Kidney (tissue), 13 donors: ENCODE measurements at regions not wholly inside any gene's neighbourhood (a gene's known extent, or its start where the extent isn't known, plus 50 kb on each side); places are given as distances from the start of the nearest gene placed in this dataset.

Source experiments
- DNase-seq, 5 donors: peaks; one replicate each; pipeline ENCODE4 v3.0.0-alpha.2; 2013 to 2020
- FAIRE-seq: peaks from 2 replicates; lab custom pipeline; 2012; peaks lifted over from hg19 to GRCh38; lab: Jason Lieb, UNC
- H3K27ac ChIP-seq, 2 donors: one replicate each; pipeline ENCODE4 v1.7.0; 2013; ENCODE audit warnings: low read depth in 2 of 2, low read length in 2 of 2, inconsistent platforms in 1 of 2
- H3K27me3 ChIP-seq: one replicate; pipeline ENCODE4 v1.7.1; 2013; ENCODE audit warnings: low read length, inconsistent platforms; ENCODE audit not compliant: control insufficient read depth, insufficient read depth
- H3K36me3 ChIP-seq, 3 donors: one replicate each; pipeline versions ENCODE4 v1.7.0 to v1.7.1; 2013; ENCODE audit warnings: low read length in 3 of 3, control low read depth in 1 of 3, inconsistent platforms in 1 of 3; ENCODE audit not compliant: insufficient read depth in 3 of 3, control insufficient read depth in 2 of 3
- H3K4me1 ChIP-seq, 3 donors: one replicate each; pipeline versions ENCODE4 v1.7.0 to v1.7.1; 2013; ENCODE audit warnings: low read length in 3 of 3, inconsistent platforms in 1 of 3, low read depth in 1 of 3; ENCODE audit not compliant: control insufficient read depth in 2 of 3, insufficient read depth in 2 of 3
- H3K4me3 ChIP-seq, 3 donors: one replicate each; pipeline versions ENCODE4 v1.7.0 to v1.8.1; 2013; ENCODE audit warnings: low read length in 3 of 3, control low read depth in 1 of 3, inconsistent platforms in 1 of 3
- H3K9ac ChIP-seq, 3 donors: one replicate each; pipeline versions ENCODE4 v1.7.0 to v1.7.1; 2013; ENCODE audit warnings: low read length in 3 of 3, control low read depth in 1 of 3, inconsistent platforms in 1 of 3
- H3K9me3 ChIP-seq, 3 donors: one replicate each; pipeline versions ENCODE4 v1.7.0 to v1.7.1; 2013; ENCODE audit warnings: low read length in 3 of 3, control low read depth in 1 of 3, inconsistent platforms in 1 of 3; ENCODE audit not compliant: control insufficient read depth in 2 of 3, insufficient read depth in 1 of 3
- CTCF ChIP-seq: IDR thresholded peaks from 3 replicates; pipeline ENCODE4 v1.5.1; 2012; ENCODE audit warnings: mild to moderate bottlenecking, moderate library complexity, borderline replicate concordance; ENCODE audit not compliant: insufficient read depth; ENCODE audit errors: extremely low read depth
- intact Hi-C: fragments of 100-400 bp; cut with DNase I; formaldehyde crosslinking; loops from one replicate; pipeline ENCODE4 v1.11.1; 2022
- donor health status: control.
- donor health status: control.
- donor health status: control.
- donor health status: control.
- donor health status: control.
- donor health status: DM: yes; HTN: yes; CAD: no.
- donor health status: Normal renal cell carcinoma (clear cell type).

- DNase-seq: no peak
- H3K4me1 ChIP-seq: peaks cover 0 to 4% (median 3%) of the 10 kb centered on the region in 3 donors
- H3K9ac ChIP-seq: no peak overlapping the region
- no peak for FAIRE-seq
- H3K27me3 ChIP-seq: no peaks in the 10 kb centered on the region
- no peak overlapping the region for H3K27ac ChIP-seq
- intact Hi-C loops: no loop called here
- H3K36me3 ChIP-seq: no peaks in the 10 kb centered on the region
- H3K9me3 ChIP-seq: no peaks in the 10 kb centered on the region
- no peak overlapping the region for H3K4me3 ChIP-seq
- TF ChIP-seq CTCF: no peak
These were observed 58.9 kb upstream of the NCOA1 start for GRCh38 chr2:24432121-24432520.

GRCh38 chr2:24429197-24430074, 61.6 kb upstream of the NCOA1 start:
- intact Hi-C loops: no loop called here
- no peaks in the 10 kb centered on the region for H3K36me3 ChIP-seq

GRCh38 chr2:24424387-24424786, 64.1 kb upstream of the ITSN2 start:
- FAIRE-seq: no peak
- no peak for TF ChIP-seq CTCF
- Histone ChIP-seq H3K36me3 (no peaks in the 10 kb centered on the region), H3K4me1 (no peaks in the 10 kb centered on the region), H3K27ac (no peak overlapping the region), H3K9ac (no peak overlapping the region), H3K4me3 (no peak overlapping the region), H3K27me3 (no peaks in the 10 kb centered on the region), H3K9me3 (no peaks in the 10 kb centered on the region)
- intact Hi-C loops: no loop called here
- DNase-seq: no peak

More at GRCh38 chr2:24429197-24430074, 61.6 kb upstream of the NCOA1 start:
- no peak overlapping the region for H3K27ac ChIP-seq
- no peak for FAIRE-seq
- no peak overlapping the region for H3K9ac ChIP-seq
- no peak for TF ChIP-seq CTCF
- H3K27me3 ChIP-seq: no peaks in the 10 kb centered on the region
- DNase-seq: no peak
- H3K9me3 ChIP-seq: no peaks in the 10 kb centered on the region
- H3K4me3 ChIP-seq: no peak overlapping the region
- no peaks in the 10 kb centered on the region for H3K4me1 ChIP-seq
